ENCODE measurements at regions not wholly inside any gene's neighbourhood (a gene's known extent, or its start where the extent isn't known, plus 50 kb on each side); places are given as distances from the start of the nearest gene placed in this dataset.

DNA sequence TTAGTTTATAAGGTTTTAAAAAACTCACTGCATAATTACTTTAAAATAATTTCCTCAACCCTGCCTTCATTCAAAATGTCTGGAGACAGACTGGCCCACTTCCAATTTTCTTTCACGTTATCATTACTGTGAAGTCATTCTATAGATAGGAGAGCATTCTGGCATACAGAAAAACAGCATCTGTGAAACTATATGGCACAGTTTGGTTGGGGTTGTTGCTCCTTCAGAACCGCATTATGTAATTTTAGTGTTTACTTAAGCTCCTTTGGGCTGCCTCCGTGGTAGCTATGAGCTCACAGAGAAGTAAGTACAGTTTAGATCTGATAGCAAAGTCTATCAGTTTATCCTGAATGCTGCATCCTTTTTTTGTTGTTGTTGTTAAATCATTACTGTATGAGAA, 104.3 kb downstream of the KCNRG start (continued):
- TF ChIP-seq, protein P1, sequence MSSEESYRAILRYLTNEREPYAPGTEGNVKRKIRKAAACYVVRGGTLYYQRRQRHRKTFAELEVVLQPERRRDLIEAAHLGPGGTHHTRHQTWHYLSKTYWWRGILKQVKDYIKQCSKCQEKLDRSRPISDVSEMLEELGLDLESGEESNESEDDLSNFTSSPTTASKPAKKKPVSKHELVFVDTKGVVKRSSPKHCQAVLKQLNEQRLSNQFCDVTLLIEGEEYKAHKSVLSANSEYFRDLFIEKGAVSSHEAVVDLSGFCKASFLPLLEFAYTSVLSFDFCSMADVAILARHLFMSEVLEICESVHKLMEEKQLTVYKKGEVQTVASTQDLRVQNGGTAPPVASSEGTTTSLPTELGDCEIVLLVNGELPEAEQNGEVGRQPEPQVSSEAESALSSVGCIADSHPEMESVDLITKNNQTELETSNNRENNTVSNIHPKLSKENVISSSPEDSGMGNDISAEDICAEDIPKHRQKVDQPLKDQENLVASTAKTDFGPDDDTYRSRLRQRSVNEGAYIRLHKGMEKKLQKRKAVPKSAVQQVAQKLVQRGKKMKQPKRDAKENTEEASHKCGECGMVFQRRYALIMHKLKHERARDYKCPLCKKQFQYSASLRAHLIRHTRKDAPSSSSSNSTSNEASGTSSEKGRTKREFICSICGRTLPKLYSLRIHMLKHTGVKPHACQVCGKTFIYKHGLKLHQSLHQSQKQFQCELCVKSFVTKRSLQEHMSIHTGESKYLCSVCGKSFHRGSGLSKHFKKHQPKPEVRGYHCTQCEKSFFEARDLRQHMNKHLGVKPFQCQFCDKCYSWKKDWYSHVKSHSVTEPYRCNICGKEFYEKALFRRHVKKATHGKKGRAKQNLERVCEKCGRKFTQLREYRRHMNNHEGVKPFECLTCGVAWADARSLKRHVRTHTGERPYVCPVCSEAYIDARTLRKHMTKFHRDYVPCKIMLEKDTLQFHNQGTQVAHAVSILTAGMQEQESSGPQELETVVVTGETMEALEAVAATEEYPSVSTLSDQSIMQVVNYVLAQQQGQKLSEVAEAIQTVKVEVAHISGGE (tag by site-specific recombination; conservative IDR thresholded peaks at IDR 0.05; ENCODE audit: low read depth): no peak
- TF ChIP-seq ZNF2 (tag by site-specific recombination; IDR thresholded peaks at IDR 0.05): no peak
- TF ChIP-seq HOXA7 (CRISPR knock-in tag; IDR thresholded peaks at IDR 0.05; ENCODE audit: borderline replicate concordance): no peak
- TF ChIP-seq IKZF3 (tag by site-specific recombination; IDR thresholded peaks at IDR 0.05): 0 out of 2 replicates have a peak, but pooled peaks have one; percentile 34
- TF ChIP-seq ZNF155 (tag by site-specific recombination; IDR thresholded peaks at IDR 0.05): no peak
- TF ChIP-seq ZNF10 (tag by site-specific recombination; IDR thresholded peaks at IDR 0.05): no peak
- TF ChIP-seq ZNF23 (tag by site-specific recombination; IDR thresholded peaks at IDR 0.05; ENCODE audit: borderline replicate concordance): no peak
- no peak for TF ChIP-seq MZF1 (tag by site-specific recombination; IDR thresholded peaks at IDR 0.05; ENCODE audit: borderline replicate concordance)
- no peak for TF ChIP-seq ZNF701 (tag by site-specific recombination; IDR thresholded peaks at IDR 0.05)
- no peak for TF ChIP-seq KLF9 (tag by site-specific recombination; IDR thresholded peaks at IDR 0.05; ENCODE audit: low read depth)
- TF ChIP-seq, protein P2, sequence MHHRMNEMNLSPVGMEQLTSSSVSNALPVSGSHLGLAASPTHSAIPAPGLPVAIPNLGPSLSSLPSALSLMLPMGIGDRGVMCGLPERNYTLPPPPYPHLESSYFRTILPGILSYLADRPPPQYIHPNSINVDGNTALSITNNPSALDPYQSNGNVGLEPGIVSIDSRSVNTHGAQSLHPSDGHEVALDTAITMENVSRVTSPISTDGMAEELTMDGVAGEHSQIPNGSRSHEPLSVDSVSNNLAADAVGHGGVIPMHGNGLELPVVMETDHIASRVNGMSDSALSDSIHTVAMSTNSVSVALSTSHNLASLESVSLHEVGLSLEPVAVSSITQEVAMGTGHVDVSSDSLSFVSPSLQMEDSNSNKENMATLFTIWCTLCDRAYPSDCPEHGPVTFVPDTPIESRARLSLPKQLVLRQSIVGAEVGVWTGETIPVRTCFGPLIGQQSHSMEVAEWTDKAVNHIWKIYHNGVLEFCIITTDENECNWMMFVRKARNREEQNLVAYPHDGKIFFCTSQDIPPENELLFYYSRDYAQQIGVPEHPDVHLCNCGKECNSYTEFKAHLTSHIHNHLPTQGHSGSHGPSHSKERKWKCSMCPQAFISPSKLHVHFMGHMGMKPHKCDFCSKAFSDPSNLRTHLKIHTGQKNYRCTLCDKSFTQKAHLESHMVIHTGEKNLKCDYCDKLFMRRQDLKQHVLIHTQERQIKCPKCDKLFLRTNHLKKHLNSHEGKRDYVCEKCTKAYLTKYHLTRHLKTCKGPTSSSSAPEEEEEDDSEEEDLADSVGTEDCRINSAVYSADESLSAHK (tag by site-specific recombination; IDR thresholded peaks at IDR 0.05): no peak
- TF ChIP-seq, protein P3, sequence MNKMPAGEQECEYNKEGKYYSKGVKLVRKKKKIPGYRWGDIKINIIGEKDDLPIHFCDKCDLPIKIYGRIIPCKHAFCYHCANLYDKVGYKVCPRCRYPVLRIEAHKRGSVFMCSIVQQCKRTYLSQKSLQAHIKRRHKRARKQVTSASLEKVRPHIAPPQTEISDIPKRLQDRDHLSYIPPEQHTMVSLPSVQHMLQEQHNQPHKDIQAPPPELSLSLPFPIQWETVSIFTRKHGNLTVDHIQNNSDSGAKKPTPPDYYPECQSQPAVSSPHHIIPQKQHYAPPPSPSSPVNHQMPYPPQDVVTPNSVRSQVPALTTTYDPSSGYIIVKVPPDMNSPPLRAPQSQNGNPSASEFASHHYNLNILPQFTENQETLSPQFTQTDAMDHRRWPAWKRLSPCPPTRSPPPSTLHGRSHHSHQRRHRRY (tag by site-specific recombination; IDR thresholded peaks at IDR 0.05): no peak
- no peak for TF ChIP-seq PRDM1 (tag by site-specific recombination; IDR thresholded peaks at IDR 0.05)
- TF ChIP-seq, protein P4, sequence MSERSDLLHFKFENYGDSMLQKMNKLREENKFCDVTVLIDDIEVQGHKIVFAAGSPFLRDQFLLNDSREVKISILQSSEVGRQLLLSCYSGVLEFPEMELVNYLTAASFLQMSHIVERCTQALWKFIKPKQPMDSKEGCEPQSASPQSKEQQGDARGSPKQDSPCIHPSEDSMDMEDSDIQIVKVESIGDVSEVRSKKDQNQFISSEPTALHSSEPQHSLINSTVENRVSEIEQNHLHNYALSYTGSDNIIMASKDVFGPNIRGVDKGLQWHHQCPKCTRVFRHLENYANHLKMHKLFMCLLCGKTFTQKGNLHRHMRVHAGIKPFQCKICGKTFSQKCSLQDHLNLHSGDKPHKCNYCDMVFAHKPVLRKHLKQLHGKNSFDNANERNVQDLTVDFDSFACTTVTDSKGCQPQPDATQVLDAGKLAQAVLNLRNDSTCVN (tag by site-specific recombination; optimal IDR thresholded peaks at IDR 0.05): no peak
- no peak for TF ChIP-seq MEIS1 (CRISPR knock-in tag; IDR thresholded peaks at IDR 0.05; ENCODE audit: borderline replicate concordance)
- no peak for TF ChIP-seq BCL11B (tag by site-specific recombination; IDR thresholded peaks at IDR 0.05; ENCODE audit: low read depth)
- no peak for TF ChIP-seq ZNF214 (tag by site-specific recombination; IDR thresholded peaks at IDR 0.05; ENCODE audit: borderline replicate concordance)
- TF ChIP-seq, protein P5, sequence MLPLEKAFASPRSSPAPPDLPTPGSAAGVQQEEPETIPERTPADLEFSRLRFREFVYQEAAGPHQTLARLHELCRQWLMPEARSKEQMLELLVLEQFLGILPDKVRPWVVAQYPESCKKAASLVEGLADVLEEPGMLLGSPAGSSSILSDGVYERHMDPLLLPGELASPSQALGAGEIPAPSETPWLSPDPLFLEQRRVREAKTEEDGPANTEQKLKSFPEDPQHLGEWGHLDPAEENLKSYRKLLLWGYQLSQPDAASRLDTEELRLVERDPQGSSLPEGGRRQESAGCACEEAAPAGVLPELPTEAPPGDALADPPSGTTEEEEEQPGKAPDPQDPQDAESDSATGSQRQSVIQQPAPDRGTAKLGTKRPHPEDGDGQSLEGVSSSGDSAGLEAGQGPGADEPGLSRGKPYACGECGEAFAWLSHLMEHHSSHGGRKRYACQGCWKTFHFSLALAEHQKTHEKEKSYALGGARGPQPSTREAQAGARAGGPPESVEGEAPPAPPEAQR (tag by site-specific recombination; IDR thresholded peaks at IDR 0.05): no peak
- TF ChIP-seq ZNF664 (tag by site-specific recombination; IDR thresholded peaks at IDR 0.05): no peak
- TF ChIP-seq OSR2 (tag by site-specific recombination; IDR thresholded peaks at IDR 0.05): peak; percentile 100
- TF ChIP-seq ZNF544 (tag by site-specific recombination; IDR thresholded peaks at IDR 0.05): no peak
- no peak for TF ChIP-seq GFI1B (tag by site-specific recombination; IDR thresholded peaks at IDR 0.05)
- TF ChIP-seq ZNF184 (tag by site-specific recombination; IDR thresholded peaks at IDR 0.05): no peak
- no peak for TF ChIP-seq ZNF423 (tag by site-specific recombination; IDR thresholded peaks at IDR 0.05)
- TF ChIP-seq ZNF571 (tag by site-specific recombination; IDR thresholded peaks at IDR 0.05): no peak
- TF ChIP-seq ZNF138 (tag by site-specific recombination; IDR thresholded peaks at IDR 0.05; ENCODE audit: borderline replicate concordance): no peak
- no peak for TF ChIP-seq ZSCAN23 (tag by site-specific recombination; IDR thresholded peaks at IDR 0.05)
- peak; percentile 45; the same call in 1 of the 2 replicates for TF ChIP-seq ZNF561 (tag by site-specific recombination; IDR thresholded peaks at IDR 0.05; ENCODE audit: borderline replicate concordance)
- TF ChIP-seq HOXD13 (CRISPR knock-in tag; IDR thresholded peaks at IDR 0.05; ENCODE audit: borderline replicate concordance): no peak
- TF ChIP-seq MYNN (tag by site-specific recombination; IDR thresholded peaks at IDR 0.05; ENCODE audit: borderline replicate concordance): no peak
- TF ChIP-seq ZNF146 (tag by site-specific recombination; IDR thresholded peaks at IDR 0.05): no peak
- no peak for TF ChIP-seq ZNF121 (tag by site-specific recombination; IDR thresholded peaks at IDR 0.05)

Measured in HEK293 (cell line).